Stimulated activated CD8-positive, alpha-beta memory T cell treated with anti-CD3 and anti-CD28 coated beads, Interleukin-15, amount 100 ng/mL, for 4 hours (primary cell): ENCODE measurements at regions not wholly inside any gene's neighbourhood (a gene's known extent, or its start where the extent isn't known, plus 50 kb on each side); places are given as distances from the start of the nearest gene placed in this dataset.

ENCODE experiments used
- DNase-seq, 2 donors: peaks; one replicate each; pipeline ENCODE4 v3.0.0-alpha.2; 2020; ENCODE audit warnings: low read depth in 2 of 2

DNA sequence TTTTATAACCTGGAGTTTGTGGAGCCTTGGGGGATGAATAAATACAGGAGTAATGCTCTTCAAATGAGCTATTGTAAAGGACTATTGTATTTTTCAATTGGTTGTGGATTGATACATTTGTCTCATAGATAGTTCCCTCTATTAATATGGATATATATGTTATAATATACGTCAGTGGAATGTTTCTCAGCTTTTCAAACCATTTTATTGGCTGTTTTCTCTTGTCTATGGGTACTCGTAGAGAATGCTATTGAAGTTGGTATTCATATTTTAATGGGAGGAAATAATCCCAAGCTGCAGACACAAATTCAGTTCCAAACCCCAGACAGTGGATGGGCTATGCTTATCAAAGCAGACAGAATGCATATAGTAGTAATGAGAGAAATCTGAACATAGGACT lies 181.8 kb upstream of the DAB2 start:
- DNase-seq: no peak

GRCh38 chr5:39605588-39606575 lies 181.1 kb upstream of the DAB2 start:
- DNase-seq: no peak

- DNase-seq: no peak
These were observed 180.4 kb upstream of the DAB2 start for GRCh38 chr5:39605145-39605544.

GRCh38 chr5:39604491-39604890 lies 179.7 kb upstream of the DAB2 start:
- no peak for DNase-seq

GRCh38 chr5:39599721-39600431 lies 175.1 kb upstream of the DAB2 start:
- no peak for DNase-seq

DNA sequence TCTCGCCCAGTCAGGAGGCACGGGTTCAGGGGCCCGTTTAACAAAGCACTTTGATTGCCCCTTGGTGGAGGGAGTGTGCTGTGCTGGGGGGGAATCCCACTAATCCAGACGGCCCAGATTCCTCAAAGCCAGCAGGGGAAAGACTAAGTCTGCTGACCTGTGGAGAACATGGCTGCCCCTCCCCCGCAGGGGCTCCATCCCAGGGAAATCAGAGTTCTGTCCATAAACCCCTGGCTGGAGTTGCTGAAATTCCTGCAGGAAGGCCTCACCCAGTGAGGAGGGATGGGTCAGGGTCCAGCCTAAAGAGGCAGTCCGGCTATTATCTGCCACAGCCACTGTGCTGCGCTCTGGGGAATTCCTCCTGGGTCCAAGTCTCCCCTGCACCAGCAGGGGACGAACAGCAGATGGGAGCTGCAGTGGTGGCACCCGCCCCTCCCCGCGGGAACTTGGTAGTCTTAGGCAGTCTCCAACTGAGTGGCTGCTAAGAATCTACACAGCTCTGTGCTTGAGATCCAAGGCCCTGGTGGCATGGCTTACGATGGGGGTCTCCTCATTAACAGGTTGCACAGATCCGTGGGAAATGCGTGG lies 174.0 kb upstream of the DAB2 start:
- DNase-seq: no peak

GRCh38 chr5:39588179-39588578 lies 163.4 kb upstream of the DAB2 start:
- no peak for DNase-seq

DNA sequence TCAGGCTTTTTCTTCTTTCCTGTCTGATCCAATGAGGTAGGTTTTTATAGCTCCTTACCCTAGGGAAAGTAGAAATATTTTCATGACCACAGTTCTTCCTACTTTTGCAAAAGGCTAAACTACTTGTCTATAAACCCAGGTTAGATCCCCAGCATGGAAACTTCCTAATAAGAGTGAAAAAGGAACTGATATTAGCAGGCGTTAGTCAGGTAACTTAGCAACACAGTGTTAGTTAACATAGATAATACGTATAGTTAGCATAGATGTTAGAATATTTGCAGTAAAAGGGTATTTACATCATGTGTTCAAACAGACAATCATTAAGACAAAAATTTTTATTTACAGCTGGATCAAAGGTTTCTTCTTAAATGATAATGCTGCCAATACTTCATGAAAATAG lies 162.9 kb upstream of the DAB2 start:
- DNase-seq: no peak

DNA sequence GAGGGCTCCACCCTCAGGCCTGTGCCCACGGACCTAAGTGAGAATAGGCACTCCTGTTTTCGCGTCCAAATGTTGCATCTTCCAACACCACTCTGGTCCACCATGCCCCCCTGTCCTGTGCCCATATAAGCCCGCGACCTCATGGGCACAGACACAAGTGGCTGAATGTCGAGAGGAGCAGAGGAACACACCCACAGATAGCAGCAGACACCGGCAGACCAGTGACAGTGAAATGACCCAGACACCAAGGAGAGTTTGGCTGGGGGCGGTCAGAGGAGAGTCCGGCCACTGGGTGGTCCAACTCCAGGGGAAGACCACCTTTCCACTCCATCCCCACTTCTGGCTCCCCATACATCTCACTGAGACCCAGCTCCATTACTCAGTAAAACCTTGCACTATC lies 161.4 kb upstream of the DAB2 start:
- DNase-seq: no peak

- no peak for DNase-seq
These were observed 160.1 kb upstream of the DAB2 start for GRCh38 chr5:39584927-39585326.

DNA sequence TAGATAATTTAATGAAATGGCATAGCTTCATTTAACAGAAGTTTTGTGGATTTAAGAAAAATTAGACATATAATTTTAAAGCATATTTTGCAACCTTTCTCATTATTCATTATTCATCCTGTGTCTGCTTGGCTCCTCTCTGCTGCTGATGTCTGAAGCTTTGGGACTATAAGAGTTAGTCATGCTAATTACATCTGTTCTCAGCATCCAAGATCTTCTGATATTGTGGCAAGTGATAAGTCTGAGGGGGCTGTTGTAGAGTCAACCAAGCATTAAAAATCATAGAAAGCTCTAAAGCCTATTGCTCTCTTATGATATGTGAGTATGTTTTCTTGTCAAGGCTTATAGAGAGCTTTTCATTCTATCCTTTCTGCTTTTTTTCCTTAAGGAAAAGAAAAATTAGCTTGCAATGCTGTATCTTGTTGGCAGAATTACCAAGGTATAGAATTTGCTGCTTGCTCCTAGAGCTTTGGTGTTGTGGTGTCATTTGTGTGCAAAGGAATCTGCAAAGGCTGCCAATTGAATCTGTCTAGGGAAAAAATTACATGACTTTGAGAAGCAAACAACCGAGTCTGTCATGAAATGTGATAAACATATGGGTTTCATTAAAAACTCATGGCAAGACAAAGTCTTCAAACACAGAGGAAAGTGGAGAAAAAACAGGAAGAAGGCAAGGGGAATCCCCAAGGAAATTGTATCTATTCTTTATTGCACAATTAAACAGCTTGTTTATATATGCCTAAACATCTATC lies 156.1 kb upstream of the DAB2 start:
- no peak for DNase-seq

DNA sequence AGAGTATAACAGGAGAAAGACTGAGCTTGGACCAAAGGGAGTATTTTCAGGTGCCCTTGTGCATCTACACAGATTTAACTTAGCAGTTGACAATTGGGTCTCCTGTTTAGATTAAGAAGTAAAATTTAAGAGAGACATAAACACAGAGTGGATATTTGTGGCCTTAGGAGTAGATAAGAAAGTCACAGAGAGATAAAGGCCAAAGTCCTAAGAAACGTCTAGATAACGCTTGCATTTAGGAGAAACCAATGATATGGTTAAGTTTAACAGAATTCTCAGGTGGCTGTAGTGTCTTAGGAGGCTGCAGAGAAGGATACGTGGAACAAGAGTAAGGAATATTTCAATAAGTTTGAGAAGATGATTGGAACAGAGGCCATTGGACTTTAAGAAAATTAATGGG lies 155.0 kb upstream of the DAB2 start:
- DNase-seq: no peak

DNA sequence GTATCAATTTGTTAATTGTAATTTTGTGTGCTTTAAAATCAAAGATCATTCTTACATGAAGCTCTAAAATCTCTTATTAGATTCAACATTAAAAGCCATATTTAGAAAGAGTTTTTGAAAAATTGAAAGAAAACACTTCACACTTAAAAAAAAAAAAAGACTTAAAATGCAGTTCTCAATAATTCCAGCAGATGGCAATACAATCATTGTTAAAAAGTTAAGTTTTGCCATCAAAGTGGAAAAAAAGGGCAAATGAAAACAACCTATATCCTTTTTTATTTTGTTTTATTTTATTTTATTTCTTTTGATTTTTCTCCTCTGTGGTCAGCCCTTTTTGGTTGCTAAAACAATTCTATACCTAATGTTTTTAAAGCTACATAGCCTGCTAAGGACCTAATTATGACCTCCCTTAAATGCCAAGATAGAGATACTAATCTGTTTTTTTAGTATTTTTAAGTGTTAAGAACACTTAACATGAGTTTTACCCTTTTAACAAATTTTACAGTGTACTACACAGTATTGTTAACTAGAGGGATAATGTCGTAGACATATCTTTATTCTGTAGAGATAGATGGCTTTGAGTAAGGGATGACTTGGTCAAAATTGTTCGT lies 154.2 kb upstream of the DAB2 start:
- DNase-seq: no peak

GRCh38 chr5:39577529-39577928 lies 152.7 kb upstream of the DAB2 start:
- DNase-seq: no peak

DNA sequence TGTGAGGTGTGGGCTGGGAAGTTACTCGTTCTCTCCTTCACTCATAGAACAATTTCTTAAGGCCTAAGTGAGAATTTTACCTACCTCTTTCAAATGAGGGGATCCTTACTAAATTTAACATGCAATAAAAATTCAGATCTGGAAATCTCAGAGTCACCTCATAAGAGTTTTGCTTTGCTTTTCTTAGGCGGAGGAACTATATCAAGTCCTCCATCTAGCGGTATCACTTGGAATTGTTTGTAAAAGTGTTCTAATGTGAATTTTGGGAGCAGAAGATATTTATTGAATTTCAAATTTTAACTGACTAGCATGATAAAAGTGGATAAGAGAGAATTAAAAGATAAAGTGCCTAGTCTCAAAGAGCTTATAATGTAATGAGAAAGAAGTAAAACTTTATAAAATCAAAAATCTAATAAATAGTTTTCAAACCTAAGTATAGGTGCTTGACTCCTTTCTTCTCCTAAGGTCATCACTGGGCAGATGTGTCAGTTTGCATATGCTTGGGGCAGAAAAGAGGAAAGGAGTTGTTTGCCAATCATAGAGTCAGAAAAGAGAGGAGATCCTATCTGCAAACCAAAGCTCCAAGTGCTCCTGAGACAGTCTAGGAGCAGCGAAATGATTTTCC lies 145.7 kb upstream of the DAB2 start:
- DNase-seq: no peak

- no peak for DNase-seq
These were observed 145.1 kb upstream of the DAB2 start for GRCh38 chr5:39569857-39570256.

DNA sequence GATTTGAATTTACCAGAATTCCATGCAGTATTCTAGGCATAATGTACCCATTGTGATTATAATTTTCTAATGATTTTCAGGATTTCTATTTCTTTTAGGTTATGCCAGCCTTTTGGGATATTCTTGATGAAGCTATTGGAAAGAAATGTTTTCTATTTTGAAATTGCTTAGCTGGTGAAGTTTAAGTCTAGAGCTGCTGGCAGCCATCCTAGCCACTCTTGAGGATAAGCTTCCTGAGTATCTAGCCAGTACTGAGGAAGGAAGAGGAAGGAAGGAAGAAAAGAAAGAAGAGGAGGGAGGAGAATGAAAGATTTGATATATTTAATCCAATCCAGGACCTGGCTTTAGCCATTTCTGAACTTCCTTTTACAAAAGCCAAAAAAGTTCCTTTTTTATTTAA lies 142.1 kb upstream of the DAB2 start:
- DNase-seq: no peak

DNA sequence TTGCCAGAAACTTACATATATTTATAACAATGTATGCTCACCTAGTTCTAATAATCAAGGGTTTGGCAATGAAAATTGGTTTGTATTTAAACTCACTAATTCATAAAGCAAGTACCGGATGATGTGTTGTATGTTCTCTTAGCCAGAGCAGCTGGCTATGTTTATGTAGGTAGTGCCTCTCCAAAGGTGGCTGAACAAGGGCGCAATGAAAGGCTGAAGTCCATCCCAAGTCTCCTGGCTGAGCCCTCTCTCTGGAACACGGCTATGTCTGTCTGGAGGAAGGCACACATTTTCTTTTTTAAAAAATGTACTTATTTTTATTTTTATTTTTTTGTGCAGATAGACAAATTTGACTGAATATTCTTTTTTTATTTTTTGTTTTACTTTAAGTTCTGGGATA lies 141.2 kb upstream of the DAB2 start:
- no peak for DNase-seq

- no peak for DNase-seq
These were observed 136.6 kb upstream of the DAB2 start for GRCh38 chr5:39561421-39561820.

DNA sequence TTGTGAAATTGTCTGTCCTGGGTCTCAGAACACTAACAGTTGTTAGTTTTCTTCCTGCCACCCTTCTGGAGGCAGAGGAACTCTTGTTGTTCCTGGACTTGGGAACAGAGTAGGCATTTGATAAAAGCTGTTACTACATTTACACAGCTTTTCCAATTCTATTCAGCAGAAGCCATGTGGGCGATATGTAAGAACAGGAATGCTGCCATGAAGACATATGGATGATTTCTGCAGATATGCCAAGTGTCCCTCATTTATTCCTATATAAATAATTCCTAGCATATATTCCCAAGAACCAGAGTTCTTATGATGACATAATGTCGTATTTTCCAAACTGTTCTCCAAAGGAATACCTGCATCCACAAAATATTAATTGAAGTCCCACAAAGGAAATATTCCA lies 135.9 kb upstream of the DAB2 start:
- no peak for DNase-seq

- no peak for DNase-seq
These were observed 135.1 kb upstream of the DAB2 start for GRCh38 chr5:39559923-39560322.
